Keratinocyte (primary cell): ENCODE measurements at regions not wholly inside any gene's neighbourhood (a gene's known extent, or its start where the extent isn't known, plus 50 kb on each side); places are given as distances from the start of the nearest gene placed in this dataset.

Experiments used
- CTCF ChIP-seq, 3 experiments: IDR thresholded peaks in 1 of 3; conservative IDR thresholded peaks in 1 of 3; optimal IDR thresholded peaks in 1 of 3; 2 replicates in 2 of 3; 3 replicates in 1 of 3; pipeline versions ENCODE3 to v1.5.1; 2011; ENCODE audit warnings: low read length in 3 of 3, mild to moderate bottlenecking in 3 of 3, moderate library complexity in 2 of 3, control low read depth in 1 of 3, inconsistent platforms in 1 of 3; ENCODE audit not compliant: insufficient read depth in 2 of 3; ENCODE audit errors: extremely low read depth in 1 of 3
- EZH2 ChIP-seq: IDR thresholded peaks from one replicate; pipeline ENCODE4 v1.6.1; 2012; ENCODE audit warnings: inconsistent platforms, mild to moderate bottlenecking, low read length, moderate library complexity

- no peak for TF ChIP-seq CTCF (optimal IDR thresholded peaks at IDR 0.05 in 1 of 3, IDR thresholded peaks at IDR 0.05 in 1 of 3, conservative IDR thresholded peaks at IDR 0.05 in 1 of 3; ENCODE audit: extremely low read depth in 1 of 3, insufficient read depth in 2 of 3, low read length in 3 of 3)
- no peak for TF ChIP-seq EZH2
These were observed 279.3 kb downstream of the RBM26 start for GRCh38 chr13:79126706-79127105.
